NCI-H187 (cell line): ENCODE measurements at regions not wholly inside any gene's neighbourhood (a gene's known extent, or its start where the extent isn't known, plus 50 kb on each side); places are given as distances from the start of the nearest gene placed in this dataset.

Experiments used
- DNase-seq, 2 experiments: peaks; one replicate each; lab custom pipeline; 2025; lab: John Stamatoyannopoulos, UW

GRCh38 chr4:20520901-20521300 lies 179.4 kb upstream of the PACRGL start:
- DNase-seq: no peak

- DNase-seq: no peak
These were observed 171.8 kb upstream of the PACRGL start for GRCh38 chr4:20528508-20528907.

- no peak for DNase-seq
These were observed 170.6 kb upstream of the PACRGL start for GRCh38 chr4:20529691-20530090.

- DNase-seq: no peak
These were observed 168.0 kb upstream of the PACRGL start for GRCh38 chr4:20532116-20532790.

GRCh38 chr4:20532871-20533870 lies 167.1 kb upstream of the PACRGL start:
- DNase-seq: no peak

- DNase-seq: peak in 1 of 2 experiments; percentile 40
These were observed 161.4 kb upstream of the PACRGL start for GRCh38 chr4:20538905-20539304.

- no peak for DNase-seq
These were observed 157.1 kb upstream of the PACRGL start for GRCh38 chr4:20543131-20543530.

GRCh38 chr4:20544645-20545044 lies 155.6 kb upstream of the PACRGL start:
- DNase-seq: peak in 1 of 2 experiments; percentile 64

- no peak for DNase-seq
These were observed 148.3 kb upstream of the PACRGL start for GRCh38 chr4:20552004-20552403.

- DNase-seq: no peak
These were observed 146.1 kb upstream of the PACRGL start for GRCh38 chr4:20554134-20554533.

GRCh38 chr4:20565075-20565721 lies 135.1 kb upstream of the PACRGL start:
- no peak for DNase-seq

- DNase-seq: no peak
These were observed 129.1 kb upstream of the PACRGL start for GRCh38 chr4:20570981-20571715.

- DNase-seq: no peak
These were observed 127.3 kb upstream of the PACRGL start for GRCh38 chr4:20572976-20573375.

GRCh38 chr4:20574986-20575385 lies 125.3 kb upstream of the PACRGL start:
- no peak for DNase-seq

GRCh38 chr4:20575486-20575885 lies 124.8 kb upstream of the PACRGL start:
- no peak for DNase-seq

- no peak for DNase-seq
These were observed 123.4 kb upstream of the PACRGL start for GRCh38 chr4:20576861-20577260.

GRCh38 chr4:20577702-20578101 lies 122.6 kb upstream of the PACRGL start:
- no peak for DNase-seq

GRCh38 chr4:20580907-20581306 lies 119.4 kb upstream of the PACRGL start:
- no peak for DNase-seq

GRCh38 chr4:20589436-20589835 lies 110.8 kb upstream of the PACRGL start:
- DNase-seq: no peak

GRCh38 chr4:20590849-20591248 lies 109.4 kb upstream of the PACRGL start:
- no peak for DNase-seq

GRCh38 chr4:20591571-20591970 lies 108.7 kb upstream of the PACRGL start:
- no peak for DNase-seq

- peak in 1 of 2 experiments; percentile 27 for DNase-seq
These were observed 108.2 kb upstream of the PACRGL start for GRCh38 chr4:20592013-20592412.
